ENCODE measurements at regions not wholly inside any gene's neighbourhood (a gene's known extent, or its start where the extent isn't known, plus 50 kb on each side); places are given as distances from the start of the nearest gene placed in this dataset.
"Not testable (repeated sequence)": the region's sequence is repeated elsewhere in the genome, so short reads cannot be mapped to it uniquely, and the experiment has no call there.

- no peak for DNase-seq (ENCODE audit: low spot score, unreplicated experiment)
- Mint-ChIP-seq H3K4me3 (ENCODE audit: low read depth) (no peak overlapping the region), H3K27me3 (no peaks in the 10 kb centered on the region)
These were observed 153.9 kb upstream of the STK26 start for GRCh38 chrX:131869182-131869581.

GRCh38 chrX:131874300-131874699 is 148.8 kb upstream of the STK26 start:
- no peaks in the 10 kb centered on the region for H3K36me3 Mint-ChIP-seq (ENCODE audit: insufficient read depth)
- H3K27me3 Mint-ChIP-seq, result no peaks in the 10 kb centered on the region
- TF ChIP-seq, protein P1, sequence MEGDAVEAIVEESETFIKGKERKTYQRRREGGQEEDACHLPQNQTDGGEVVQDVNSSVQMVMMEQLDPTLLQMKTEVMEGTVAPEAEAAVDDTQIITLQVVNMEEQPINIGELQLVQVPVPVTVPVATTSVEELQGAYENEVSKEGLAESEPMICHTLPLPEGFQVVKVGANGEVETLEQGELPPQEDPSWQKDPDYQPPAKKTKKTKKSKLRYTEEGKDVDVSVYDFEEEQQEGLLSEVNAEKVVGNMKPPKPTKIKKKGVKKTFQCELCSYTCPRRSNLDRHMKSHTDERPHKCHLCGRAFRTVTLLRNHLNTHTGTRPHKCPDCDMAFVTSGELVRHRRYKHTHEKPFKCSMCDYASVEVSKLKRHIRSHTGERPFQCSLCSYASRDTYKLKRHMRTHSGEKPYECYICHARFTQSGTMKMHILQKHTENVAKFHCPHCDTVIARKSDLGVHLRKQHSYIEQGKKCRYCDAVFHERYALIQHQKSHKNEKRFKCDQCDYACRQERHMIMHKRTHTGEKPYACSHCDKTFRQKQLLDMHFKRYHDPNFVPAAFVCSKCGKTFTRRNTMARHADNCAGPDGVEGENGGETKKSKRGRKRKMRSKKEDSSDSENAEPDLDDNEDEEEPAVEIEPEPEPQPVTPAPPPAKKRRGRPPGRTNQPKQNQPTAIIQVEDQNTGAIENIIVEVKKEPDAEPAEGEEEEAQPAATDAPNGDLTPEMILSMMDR (IDR thresholded peaks at IDR 0.05; ENCODE audit: unreplicated experiment), result no peak
- H3K4me3 Mint-ChIP-seq (ENCODE audit: low read depth), result no peak overlapping the region
- no peak for DNase-seq (ENCODE audit: low spot score, unreplicated experiment)
- no peaks in the 10 kb centered on the region for H3K9me3 Mint-ChIP-seq (ENCODE audit: low read depth)
- H3K4me1 Mint-ChIP-seq (ENCODE audit: low read depth), result no peaks in the 10 kb centered on the region
- no peak overlapping the region for H3K27ac Mint-ChIP-seq

More at GRCh38 chrX:131869182-131869581, 153.9 kb upstream of the STK26 start:
- TF ChIP-seq, protein P1 (IDR thresholded peaks at IDR 0.05; ENCODE audit: unreplicated experiment), result no peak
- H3K9me3 Mint-ChIP-seq (ENCODE audit: low read depth), result no peaks in the 10 kb centered on the region
- no peaks in the 10 kb centered on the region for H3K4me1 Mint-ChIP-seq (ENCODE audit: low read depth)
- H3K36me3 Mint-ChIP-seq (ENCODE audit: insufficient read depth), result no peaks in the 10 kb centered on the region
- no peak overlapping the region for H3K27ac Mint-ChIP-seq

GRCh38 chrX:131875827-131876226 is 147.3 kb upstream of the STK26 start:
- H3K36me3 Mint-ChIP-seq (ENCODE audit: insufficient read depth); H3K4me1 Mint-ChIP-seq (ENCODE audit: low read depth); H3K4me3 Mint-ChIP-seq (ENCODE audit: low read depth); H3K27me3 Mint-ChIP-seq; DNase-seq (ENCODE audit: low spot score, unreplicated experiment); H3K27ac Mint-ChIP-seq; H3K9me3 Mint-ChIP-seq (ENCODE audit: low read depth): not testable (repeated sequence)

GRCh38 chrX:131881194-131881593 is 141.9 kb upstream of the STK26 start:
- H3K27me3 Mint-ChIP-seq, result no peaks in the 10 kb centered on the region
- peaks cover 7% of the 10 kb centered on the region for H3K9me3 Mint-ChIP-seq (ENCODE audit: low read depth)
- no peaks in the 10 kb centered on the region for H3K4me1 Mint-ChIP-seq (ENCODE audit: low read depth)
- TF ChIP-seq, protein P1 (IDR thresholded peaks at IDR 0.05; ENCODE audit: unreplicated experiment), result no peak
- DNase-seq (ENCODE audit: low spot score, unreplicated experiment), result no peak
- H3K36me3 Mint-ChIP-seq (ENCODE audit: insufficient read depth), result peaks cover 2% of the 10 kb centered on the region
- H3K27ac Mint-ChIP-seq, result no peak overlapping the region
- no peak overlapping the region for H3K4me3 Mint-ChIP-seq (ENCODE audit: low read depth)

DNA sequence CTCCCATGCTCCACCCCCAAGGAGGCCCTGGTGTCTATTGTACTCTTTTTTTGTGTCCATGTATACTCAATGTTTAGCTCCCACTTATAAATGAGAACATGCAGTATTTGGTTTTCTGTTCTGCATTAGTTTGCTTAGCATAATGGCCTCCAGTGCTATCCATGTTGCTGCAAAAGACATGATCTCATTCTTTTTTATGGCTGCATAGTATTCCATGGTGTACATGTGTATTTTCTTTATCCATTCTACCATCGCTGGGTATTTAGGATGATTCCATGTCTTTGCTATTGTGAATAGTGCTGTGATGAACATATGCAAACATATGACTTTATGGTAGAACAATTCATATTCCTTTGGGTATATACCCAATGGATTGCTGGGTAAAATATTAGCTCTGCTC is 138.1 kb upstream of the STK26 start:
- not testable (repeated sequence) for H3K4me3 Mint-ChIP-seq (ENCODE audit: low read depth); H3K27ac Mint-ChIP-seq; H3K36me3 Mint-ChIP-seq (ENCODE audit: insufficient read depth); H3K27me3 Mint-ChIP-seq; H3K4me1 Mint-ChIP-seq (ENCODE audit: low read depth); DNase-seq (ENCODE audit: low spot score, unreplicated experiment)
- H3K9me3 Mint-ChIP-seq (ENCODE audit: low read depth), result peaks cover 10% of the 10 kb centered on the region

GRCh38 chrX:131893857-131894256 is 129.2 kb upstream of the STK26 start:
- not testable (repeated sequence) for H3K27ac Mint-ChIP-seq; H3K9me3 Mint-ChIP-seq (ENCODE audit: low read depth); H3K4me1 Mint-ChIP-seq (ENCODE audit: low read depth); H3K36me3 Mint-ChIP-seq (ENCODE audit: insufficient read depth); H3K27me3 Mint-ChIP-seq; H3K4me3 Mint-ChIP-seq (ENCODE audit: low read depth); DNase-seq (ENCODE audit: low spot score, unreplicated experiment)

DNA sequence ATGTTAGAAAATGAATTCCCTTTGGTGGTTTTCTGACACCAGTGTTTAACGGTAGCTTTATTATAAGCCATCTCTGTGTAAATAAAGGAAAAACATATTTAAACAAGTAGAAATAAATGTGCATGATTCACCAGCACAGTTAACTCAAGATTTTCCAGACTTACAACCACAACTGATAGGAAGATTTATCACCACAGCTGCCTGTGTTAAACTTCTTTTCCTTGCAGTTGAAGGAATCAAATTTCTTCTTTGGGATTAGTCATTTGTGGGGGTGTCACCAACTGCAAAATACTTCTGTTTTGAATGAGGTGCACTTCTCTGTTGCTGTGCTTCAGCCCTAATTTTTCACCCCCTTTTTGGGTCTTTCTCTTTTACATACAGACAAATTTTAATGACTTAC is 128.1 kb upstream of the STK26 start:
- Mint-ChIP-seq H3K9me3 (ENCODE audit: low read depth) (peaks cover 2% of the 10 kb centered on the region), H3K4me3 (ENCODE audit: low read depth) (no peak overlapping the region), H3K27ac (no peak overlapping the region), H3K27me3 (no peaks in the 10 kb centered on the region), H3K36me3 (ENCODE audit: insufficient read depth) (no peaks in the 10 kb centered on the region), H3K4me1 (ENCODE audit: low read depth) (no peaks in the 10 kb centered on the region)
- no peak for DNase-seq (ENCODE audit: low spot score, unreplicated experiment)
- TF ChIP-seq, protein P1 (IDR thresholded peaks at IDR 0.05; ENCODE audit: unreplicated experiment), result no peak
